Glomerular endothelial cell (primary cell): ENCODE measurements at regions not wholly inside any gene's neighbourhood (a gene's known extent, or its start where the extent isn't known, plus 50 kb on each side); places are given as distances from the start of the nearest gene placed in this dataset.
"Not testable (repeated sequence)": the region's sequence is repeated elsewhere in the genome, so short reads cannot be mapped to it uniquely, and the experiment has no call there.

Experiments used
- DNase-seq: peaks from one replicate; pipeline ENCODE4 v3.0.0-alpha.2; 2011; ENCODE audit warnings: low read depth, low spot score; ENCODE audit errors: extremely low read depth

GRCh38 chr1:56092684-56093570, 486.4 kb downstream of the PLPP3 start:
- no peak for DNase-seq

GRCh38 chr1:56089826-56090225, 489.5 kb downstream of the PLPP3 start:
- not testable (repeated sequence) for DNase-seq

GRCh38 chr1:56084246-56084645, 495.1 kb downstream of the PLPP3 start:
- DNase-seq: no peak

- no peak for DNase-seq
Measured at GRCh38 chr1:56081736-56082135, 497.6 kb downstream of the PLPP3 start.

- DNase-seq: no peak
Measured at GRCh38 chr1:56081173-56081572, 498.2 kb downstream of the PLPP3 start.

GRCh38 chr1:56080123-56080522, 499.2 kb downstream of the PLPP3 start:
- DNase-seq: no peak

GRCh38 chr1:56079391-56079790, 500.0 kb downstream of the PLPP3 start:
- no peak for DNase-seq

- DNase-seq: no peak
Measured at GRCh38 chr1:56077206-56077605, 502.2 kb downstream of the PLPP3 start.

- peak; percentile 76 for DNase-seq
Measured at GRCh38 chr1:56074007-56074651, 505.2 kb downstream of the PLPP3 start.

GRCh38 chr1:56073614-56074006, 505.8 kb downstream of the PLPP3 start:
- no peak for DNase-seq

GRCh38 chr1:56073206-56073605, 506.2 kb downstream of the PLPP3 start:
- no peak for DNase-seq

- no peak for DNase-seq
Measured at GRCh38 chr1:56072310-56072709, 507.1 kb downstream of the PLPP3 start.

- DNase-seq: no peak
Measured at GRCh38 chr1:56071351-56071750, 508.0 kb downstream of the PLPP3 start.

- no peak for DNase-seq
Measured at GRCh38 chr1:56070601-56071000, 508.8 kb downstream of the PLPP3 start.

- DNase-seq: no peak
Measured at GRCh38 chr1:56069824-56070223, 509.5 kb downstream of the PLPP3 start.

GRCh38 chr1:56068908-56069307, 510.5 kb downstream of the PLPP3 start:
- no peak for DNase-seq

GRCh38 chr1:56068210-56068609, 511.2 kb downstream of the PLPP3 start:
- DNase-seq: no peak

GRCh38 chr1:56065729-56066128, 513.6 kb downstream of the PLPP3 start:
- DNase-seq: no peak

- DNase-seq: no peak
Measured at GRCh38 chr1:56064705-56065104, 514.7 kb downstream of the PLPP3 start.

- DNase-seq: no peak
Measured at GRCh38 chr1:56063461-56063860, 515.9 kb downstream of the PLPP3 start.

GRCh38 chr1:56062625-56063024, 516.7 kb downstream of the PLPP3 start:
- no peak for DNase-seq

GRCh38 chr1:56061824-56062223, 517.5 kb downstream of the PLPP3 start:
- no peak for DNase-seq
